Colon (tissue), 2 donors: ENCODE measurements at regions not wholly inside any gene's neighbourhood (a gene's known extent, or its start where the extent isn't known, plus 50 kb on each side); places are given as distances from the start of the nearest gene placed in this dataset.
A peak's percentile ranks its signal among the peaks of the same experiment; 100 is the strongest.
"Not testable (repeated sequence)": the region's sequence is repeated elsewhere in the genome, so short reads cannot be mapped to it uniquely, and the experiment has no call there.

Experiments
- FAIRE-seq: peaks from 2 replicates; lab custom pipeline; 2012; peaks lifted over from hg19 to GRCh38; lab: Jason Lieb, UNC
- donor health status: control.
- donor health status: control.

DNA sequence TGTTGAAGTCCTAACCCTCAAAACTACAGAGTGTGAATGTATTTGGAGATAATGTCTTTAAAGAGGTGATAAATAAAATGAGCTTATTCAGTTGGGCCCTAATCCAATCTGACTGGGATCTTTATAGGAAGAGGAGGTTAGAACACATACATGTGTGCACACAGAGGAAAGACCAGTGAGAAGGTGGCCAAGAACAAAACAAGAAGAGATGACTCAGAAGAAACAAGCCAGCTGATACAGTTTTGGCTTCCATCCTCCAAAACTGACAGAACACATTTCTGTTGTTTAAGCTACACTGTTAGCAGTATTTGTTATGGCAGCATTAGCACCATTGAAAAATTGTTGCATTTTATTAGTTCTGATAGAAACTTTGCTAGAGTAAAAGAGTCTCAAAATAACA lies 609.3 kb upstream of the IMPG1 start:
- no peak for FAIRE-seq

DNA sequence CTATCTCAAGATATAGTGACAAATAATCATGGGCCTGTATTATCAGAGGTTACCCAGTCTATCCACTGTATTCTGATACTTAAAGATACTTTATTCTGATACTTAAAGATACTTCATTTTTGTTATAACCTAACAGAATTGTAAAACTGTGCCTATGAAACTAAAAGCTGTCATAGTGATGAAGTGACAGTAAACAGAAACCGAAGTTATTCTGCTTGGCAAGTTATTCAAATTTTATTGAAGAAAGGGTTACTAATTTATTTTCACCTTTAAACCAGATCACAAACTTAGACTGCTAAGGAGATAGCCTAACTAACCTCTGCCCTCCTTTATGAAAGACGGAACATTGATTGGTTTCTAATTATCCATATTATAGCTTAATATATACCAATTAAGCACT lies 604.6 kb upstream of the IMPG1 start:
- FAIRE-seq: no peak

DNA sequence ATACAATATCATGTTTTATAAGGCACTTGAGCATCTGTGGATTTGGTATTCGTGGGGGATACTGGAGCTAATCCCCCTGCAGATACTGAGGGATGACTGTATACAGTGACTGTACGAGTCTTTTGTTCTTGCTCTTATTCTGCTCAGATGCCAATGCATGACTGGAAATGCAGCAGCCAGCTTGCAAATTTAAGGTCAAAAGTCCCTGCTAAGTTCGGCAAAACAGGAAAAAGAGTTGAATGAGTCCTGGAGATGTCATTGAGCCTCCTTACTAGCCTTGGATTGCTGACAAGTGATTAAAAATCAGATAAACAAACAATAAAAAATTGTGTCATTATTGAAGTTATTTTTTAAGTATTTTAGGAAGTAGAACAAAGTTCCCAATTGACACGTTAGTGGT lies 599.3 kb upstream of the IMPG1 start:
- no peak for FAIRE-seq

DNA sequence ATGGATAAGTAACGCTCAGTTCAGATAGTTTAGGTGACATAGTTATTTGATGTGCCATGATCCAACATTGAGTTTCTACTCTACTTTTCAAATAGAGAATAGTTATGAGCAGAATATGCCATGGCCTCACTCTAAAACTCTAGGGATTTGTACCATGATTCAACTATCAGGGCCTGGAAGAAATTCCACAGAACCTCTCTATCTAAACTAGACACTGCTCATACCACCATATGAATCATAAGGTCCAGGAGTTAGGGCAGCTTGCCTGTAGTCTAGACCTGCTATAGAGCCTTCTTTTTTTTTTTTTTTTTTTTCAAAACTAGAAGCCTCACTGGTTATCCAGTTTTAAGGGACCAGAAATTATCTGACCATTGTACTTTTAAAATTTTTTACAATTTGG lies 571.8 kb upstream of the IMPG1 start:
- no peak for FAIRE-seq

DNA sequence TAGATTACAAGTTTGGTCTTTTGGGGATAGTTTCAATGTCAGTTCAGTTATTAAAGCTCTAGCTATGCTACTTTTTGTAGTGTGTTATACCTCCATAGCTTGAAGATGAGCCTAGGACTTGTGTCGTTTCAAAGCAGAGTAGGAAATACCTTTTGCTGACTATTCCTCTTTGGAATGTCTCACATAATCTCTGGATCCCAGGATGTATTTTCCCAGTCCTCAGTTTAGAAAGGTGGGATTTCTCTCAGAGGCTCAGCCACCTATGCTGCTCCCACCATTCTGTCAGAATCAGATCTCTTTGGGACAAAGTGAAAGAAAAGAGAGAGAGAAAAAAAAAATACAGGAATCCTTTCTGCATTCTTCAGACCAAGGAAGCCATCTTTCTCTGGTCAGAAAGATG lies 567.5 kb upstream of the IMPG1 start:
- FAIRE-seq: no peak

DNA sequence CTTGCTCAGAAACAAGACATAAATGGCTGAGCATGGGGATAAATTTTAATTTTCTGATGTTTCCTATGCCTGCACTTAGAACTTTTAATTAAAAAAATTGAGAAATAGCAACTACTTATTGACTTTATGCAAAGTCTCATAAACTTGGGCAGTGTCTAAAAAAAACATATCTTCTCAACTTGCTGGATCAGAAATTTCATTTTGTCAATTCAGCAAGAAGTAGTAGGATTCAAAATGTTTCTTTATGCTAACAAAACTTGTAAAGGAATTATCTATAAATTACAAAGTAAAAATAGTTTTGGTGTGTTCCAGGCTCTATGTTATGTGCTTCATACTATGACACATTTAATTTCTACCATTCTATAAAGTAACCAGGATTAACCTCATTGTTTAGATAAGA lies 562.2 kb upstream of the IMPG1 start:
- FAIRE-seq: no peak

DNA sequence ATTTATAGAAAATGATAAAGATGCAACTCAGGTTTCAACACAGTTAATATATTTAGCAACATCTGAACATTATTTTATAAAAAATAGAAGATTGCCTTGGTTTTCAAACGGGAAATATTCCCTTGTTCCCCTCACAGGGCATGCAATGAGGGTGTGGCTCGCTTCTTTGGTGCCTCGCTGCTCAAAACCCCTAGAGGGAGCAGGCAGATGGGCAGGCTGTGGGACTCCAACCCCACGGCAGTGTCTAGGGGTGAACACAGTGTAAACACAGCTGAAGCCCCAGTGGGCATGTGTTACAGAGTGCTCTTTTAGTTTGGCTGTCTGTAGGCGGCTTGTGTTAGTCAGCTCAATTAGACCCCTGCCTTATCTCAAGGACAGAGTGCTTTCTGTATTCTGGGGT lies 560.8 kb upstream of the IMPG1 start:
- no peak for FAIRE-seq

DNA sequence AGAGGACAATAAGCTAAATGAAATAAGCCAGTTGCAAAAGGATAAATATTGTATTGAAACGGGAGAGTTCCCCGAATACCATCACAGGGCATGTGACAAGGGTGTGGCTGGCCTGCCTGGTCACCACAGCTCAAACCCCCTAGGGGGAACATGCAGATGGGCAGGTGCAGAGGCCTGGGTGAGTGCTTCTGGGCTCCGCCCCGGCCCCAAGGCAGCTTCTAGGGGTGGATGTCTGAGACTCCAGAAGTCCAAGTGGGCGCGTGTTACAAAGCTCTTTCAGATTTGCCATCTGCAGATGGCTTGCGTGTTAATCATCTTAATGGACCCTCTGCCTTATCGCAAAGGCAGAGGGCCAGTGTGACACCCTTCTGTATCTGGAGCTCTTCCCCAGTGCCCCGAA lies 559.2 kb upstream of the IMPG1 start:
- FAIRE-seq: no peak

DNA sequence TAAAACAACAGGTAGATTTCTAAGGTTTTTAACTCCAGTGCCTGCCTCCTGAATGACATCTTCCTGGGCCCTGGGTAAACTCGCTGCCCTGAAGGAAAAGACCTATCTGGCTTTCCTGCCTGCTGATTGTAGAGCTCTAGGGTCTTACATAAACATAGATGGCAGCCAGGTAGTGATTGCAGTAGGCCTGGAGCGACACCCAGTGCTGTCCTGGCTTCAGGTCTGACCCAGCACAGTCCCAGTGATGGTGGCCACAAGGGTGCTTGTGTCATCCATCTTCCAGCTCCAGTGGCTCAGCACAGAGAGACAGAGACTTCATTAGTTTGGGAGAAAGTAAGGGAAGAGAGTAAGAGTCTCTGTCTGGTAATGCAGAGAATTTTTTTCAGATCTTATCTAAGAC lies 542.9 kb upstream of the IMPG1 start:
- FAIRE-seq: no peak

DNA sequence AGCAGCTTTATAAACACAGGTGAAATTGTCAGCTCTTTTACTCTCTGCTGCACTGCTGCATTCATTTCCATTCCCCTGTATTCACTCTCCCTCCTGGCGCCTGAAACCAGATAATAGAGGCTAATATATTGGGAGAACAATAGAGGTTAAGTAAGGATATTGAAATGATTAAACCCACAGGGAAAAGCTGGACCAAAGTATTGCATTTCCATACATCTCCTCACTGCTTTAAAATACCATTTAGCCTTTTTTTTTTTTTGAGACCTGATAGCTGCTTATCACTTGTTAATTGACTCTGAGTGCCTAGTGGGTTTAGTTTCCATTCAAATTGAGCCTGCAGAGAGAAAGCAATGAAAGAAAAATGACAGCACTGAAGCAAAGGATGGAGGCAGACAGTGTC lies 540.5 kb upstream of the IMPG1 start:
- FAIRE-seq: no peak

DNA sequence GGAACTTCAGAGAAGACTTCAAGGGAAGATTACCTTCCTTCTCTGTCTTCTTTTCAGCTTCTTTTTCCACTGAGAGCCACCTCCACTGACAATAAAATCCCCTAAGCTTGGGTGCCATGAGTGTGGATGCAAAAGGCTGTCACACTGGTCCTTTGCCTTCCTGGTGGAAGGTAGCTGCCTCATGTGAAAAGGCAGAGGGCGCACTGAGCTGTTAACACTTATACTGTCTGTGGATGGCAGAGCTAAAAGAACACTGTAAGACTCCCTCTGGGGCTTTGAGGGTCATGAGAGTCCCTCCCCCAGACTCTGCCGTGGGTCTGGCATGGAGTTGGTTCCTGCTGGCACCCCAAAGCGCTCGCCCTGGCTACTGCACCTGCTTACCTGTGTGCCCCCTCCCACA lies 536.7 kb upstream of the IMPG1 start:
- FAIRE-seq: no peak

DNA sequence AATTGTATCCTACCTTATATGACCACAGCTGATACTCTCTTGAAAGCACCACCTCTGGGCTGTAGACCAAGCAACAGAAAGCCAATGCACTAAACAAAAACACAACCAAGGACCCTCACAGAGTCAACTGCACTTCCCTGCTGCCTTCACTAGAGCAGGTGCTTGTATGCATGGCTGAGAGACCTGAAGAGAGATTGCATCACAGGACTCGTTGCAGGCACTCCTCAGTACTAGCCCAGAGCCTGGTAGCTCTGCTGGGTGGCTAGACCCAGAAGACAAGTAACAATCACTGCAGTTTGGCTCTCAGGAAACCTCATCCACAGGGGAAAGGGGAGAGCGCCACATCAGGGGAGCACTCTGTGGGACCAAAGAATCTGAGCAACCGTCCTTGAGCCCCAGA lies 521.6 kb upstream of the IMPG1 start:
- no peak for FAIRE-seq

DNA sequence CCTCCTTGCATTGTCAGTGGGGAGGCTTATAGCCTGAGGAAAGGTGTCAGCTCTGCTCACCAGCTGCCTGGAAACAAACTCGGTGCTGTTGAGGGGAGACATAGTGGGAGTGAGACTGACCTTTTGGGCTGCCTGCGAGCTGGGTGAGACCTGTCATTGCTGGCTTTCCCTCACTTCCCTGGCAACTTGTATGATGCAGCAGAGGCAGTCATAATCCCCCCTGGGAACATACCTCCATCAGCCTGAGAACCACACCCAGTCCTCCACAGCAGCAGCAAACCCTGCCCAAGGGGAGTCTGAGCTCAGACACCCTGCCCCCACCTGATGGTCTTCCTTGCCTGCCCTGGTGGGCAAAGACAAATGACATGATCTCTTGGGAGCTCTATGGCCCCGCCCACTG lies 521.2 kb upstream of the IMPG1 start:
- FAIRE-seq: no peak

DNA sequence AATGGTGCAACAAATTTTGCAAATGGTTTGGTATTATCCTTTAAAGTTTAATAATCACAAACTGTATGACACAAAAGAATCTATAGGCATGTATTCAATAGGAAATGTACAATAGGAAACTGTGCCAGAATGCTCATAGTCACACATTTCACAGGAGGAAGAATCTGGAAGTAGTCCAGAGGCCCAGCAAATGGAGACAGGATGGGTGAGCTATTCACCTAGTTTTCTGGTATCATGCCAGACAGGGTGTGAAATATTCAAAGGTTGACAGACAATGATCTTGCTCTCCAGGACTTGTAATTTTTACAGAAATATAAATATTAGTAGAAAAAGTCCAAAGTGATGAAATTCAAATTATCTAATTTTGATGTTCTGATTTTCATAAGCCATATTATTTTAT lies 520.1 kb upstream of the IMPG1 start:
- FAIRE-seq: no peak

DNA sequence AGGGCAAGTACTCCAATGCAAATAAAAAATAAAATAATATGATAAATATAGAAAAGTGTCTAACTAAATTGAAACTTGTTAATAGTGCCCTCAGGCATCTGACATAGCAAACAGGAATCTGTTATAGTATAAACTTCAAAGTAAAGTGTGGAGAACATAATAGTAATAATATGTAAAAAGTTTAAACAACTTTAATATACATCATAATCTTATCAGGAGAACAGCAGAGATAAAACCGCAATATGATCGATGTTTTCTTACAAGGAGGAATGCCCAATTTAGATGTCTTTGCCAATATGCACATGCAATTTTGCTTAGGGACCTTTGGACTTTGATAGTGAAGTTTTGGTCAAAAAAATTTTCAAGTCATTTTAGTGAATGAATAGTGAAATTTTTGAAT lies 514.8 kb upstream of the IMPG1 start:
- no peak for FAIRE-seq

DNA sequence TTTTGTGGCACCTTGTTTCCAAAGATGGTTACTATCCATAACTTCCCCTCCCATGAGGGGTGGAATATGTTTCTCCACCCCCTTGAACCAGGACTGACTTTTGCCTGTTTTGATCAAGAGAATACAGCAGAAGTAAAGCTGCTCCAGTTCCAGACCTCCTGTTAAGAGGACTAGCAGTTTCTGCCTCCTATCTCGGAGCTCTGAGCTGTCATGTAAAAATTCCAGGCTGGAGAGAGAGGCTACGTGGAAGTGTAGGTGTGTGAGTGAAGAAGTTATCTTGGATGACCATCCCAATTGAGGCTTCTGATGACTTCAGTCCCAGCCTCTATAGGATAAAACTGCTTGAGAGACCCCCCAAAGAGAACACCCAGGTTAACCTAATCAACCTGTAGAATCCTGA lies 511.7 kb upstream of the IMPG1 start:
- FAIRE-seq: no peak

DNA sequence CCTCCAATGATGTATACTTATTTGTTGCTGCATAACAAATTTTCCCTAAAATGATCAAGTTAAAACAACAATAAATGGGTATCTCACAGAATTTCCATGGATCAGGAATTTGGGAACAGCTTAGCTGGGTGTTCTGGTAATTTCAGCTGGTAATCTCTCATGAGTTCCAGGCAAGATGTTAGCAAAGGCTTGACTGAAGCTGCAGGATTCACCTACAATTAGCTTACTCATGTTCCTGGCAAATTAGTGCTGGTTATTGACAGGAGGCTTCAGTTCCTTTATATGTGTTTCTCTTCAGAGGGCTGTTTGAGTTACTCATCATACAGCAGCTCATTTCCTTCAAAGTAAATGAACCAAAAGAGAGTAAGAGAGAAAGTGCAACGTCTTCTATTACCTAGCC lies 506.3 kb upstream of the IMPG1 start:
- FAIRE-seq: no peak

DNA sequence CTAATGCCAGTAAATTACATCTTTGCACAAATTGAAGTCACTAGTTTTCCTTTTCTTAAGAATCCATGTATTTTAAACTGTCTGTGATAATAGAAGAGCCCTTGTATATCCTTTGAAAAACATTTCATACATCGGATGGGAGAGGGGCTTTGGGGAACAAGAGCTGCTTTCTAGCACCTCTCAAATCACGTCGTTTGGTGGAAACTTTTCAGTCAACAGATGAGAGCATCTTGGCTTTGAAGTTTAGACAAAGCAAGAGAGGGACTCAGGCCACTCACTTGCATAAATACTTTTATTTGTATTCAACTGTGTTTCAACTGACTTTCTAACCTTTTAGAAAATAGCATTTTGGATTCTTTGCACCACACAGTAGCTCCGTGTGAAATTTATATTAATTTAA lies 502.3 kb upstream of the IMPG1 start:
- FAIRE-seq: no peak

DNA sequence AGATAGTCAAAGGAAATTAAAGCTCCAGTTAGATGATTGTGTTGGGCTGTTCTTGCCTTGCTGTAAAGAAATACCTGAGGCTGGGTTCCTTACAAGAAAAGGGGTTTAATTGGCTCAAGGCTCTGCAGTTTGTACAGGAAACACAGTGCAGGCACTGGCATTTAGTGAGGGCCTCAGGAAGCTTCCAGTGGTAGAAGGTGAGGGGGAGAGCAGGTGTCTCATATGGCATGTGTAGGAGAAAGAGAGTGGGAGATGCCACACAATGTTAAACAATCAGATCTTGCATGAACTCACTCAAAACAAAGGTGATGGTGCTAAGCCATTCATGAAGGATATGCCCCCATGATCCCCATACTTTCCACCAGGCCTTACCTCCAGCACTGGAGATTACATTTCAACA lies 493.5 kb upstream of the IMPG1 start:
- no peak for FAIRE-seq

DNA sequence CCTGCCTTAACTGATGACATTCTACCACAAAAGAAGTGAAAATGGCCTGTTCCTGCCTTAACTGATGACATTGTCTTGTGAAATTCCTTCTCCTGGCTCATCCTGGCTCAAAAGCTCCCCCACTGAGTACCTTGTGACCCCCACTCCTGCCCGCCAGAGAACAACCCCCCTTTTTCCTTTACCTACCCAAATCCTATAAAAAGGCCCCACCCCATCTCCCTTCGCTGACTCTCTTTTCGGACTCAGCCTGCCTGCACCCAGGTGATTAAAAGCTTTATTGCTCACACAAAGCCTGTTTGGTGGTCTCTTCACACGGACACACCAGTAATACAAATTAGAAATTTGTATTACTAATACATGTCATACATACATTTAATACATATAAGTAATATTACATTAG lies 489.9 kb upstream of the IMPG1 start:
- FAIRE-seq: not testable (repeated sequence)

DNA sequence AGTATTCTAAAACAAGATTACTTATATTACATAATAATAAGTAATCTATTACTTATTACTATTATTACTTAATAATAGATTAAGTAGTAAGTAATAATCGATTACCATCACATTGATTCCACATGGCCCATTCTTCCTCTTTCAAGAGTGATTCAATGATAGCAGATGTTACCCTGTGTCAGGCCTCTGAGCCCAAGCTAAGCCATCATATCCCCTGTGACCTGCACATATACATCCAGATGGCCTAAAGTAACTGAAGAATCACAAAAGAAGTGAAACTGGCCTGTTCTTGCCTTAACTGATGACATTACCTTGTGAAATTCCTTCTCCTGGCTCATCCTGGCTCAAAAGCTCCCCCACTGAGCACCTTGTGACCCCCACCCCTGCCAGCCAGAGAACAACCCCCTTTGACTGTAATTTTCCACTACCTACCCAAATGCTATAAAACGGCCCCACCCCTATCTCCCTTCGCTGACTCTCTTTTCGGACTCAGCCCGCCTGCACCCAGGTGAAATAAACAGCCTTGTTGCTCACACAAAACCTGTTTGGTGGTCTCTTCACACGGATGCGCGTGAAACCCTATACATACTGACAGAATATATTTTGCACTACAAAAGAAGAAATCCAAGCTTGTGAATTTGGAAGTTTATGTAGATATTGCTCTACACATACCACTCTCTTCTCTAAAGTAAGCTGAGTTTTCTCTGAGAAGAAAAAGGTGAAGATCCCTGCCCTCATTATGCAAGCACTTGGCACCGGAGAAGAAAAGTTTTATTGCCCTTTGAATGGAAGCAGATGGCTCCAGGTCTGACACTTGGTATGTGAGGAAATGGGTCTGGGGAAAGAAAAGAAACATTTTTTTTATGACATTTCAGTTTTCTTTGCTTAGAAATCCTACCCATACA lies 488.6 kb upstream of the IMPG1 start:
- FAIRE-seq: not testable (repeated sequence)

DNA sequence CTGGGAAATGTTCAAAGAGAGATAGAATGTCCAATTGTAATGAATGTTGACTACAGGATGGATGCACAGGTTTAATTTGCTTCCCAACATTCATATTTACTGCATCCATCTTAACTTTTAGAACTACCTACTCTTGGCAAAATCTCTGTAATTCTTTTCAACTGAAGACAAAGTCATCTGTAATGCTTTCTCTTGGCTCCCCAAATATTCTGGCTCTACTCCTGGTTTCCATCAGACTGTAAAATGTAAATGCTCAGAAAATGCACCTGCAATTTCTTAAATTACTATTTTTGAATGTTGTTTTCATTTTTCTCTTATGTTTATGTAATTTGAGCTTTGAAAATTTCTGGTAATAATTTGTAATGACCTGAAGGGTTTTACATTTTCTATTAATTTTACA lies 480.8 kb upstream of the IMPG1 start:
- FAIRE-seq: no peak

DNA sequence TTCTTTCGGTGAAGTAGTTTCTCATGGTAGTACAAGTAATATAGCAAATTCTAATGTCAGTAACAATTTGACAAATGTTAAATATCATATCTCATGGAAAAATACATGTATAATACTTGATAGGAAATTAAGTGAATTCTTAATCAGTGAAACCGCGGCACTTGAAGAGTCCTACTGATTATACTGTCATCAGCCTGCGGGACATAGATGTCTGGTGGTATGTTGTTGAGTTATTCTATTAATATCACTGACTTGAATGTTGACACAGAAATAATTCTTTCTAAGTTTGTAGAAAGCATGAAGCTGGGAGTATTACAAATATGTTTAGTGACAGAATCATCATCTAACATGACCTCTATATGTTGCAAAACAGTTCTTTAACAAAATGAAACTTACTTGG lies 479.8 kb upstream of the IMPG1 start:
- peak; percentile 21 for FAIRE-seq

DNA sequence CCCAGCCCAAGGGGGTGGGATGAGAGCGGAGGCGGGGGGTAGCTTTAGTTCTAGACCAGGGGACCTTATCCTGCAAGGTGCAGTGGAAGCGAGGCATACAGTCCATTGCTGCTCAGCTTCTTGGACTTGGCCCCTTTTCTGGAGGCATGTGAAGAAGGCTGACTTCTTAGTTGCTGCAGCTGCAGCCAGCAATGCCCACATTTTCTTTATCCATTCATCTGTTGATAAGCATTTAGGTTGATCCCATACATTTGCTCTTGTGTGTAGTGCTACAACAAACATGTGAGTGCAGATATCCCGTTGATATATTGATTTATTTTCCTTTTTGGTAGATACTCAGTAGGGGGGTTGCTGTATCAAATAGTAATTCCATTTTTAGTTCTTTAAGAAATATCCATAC lies 461.2 kb upstream of the IMPG1 start:
- FAIRE-seq: no peak

DNA sequence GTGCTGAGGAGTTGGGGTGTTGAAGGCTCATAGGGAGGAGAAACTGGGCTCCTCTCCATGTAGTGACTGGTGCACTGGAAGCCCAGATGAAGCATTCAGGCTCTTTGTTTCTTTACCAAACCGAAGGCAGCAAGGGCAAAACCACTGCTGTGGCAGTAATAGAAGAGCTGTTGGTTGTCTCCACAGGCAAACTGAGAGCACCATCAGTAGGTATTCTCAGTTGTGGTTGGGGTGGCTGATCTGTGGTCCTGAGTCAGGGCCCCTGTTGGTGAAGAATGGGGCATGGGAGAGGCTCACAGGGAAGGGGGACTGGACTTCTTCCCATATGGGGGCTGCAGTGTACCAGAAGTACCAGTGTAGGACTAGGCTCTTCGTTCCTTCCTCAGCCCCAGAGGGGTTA lies 460.2 kb upstream of the IMPG1 start:
- FAIRE-seq: no peak
